CD4-positive, alpha-beta memory T cell (primary cell): ENCODE measurements at regions not wholly inside any gene's neighbourhood (a gene's known extent, or its start where the extent isn't known, plus 50 kb on each side); places are given as distances from the start of the nearest gene placed in this dataset.

Experiments
- CTCF ChIA-PET: fragments of 350-600 bp; sonication (Branson Sonifier 250); formaldehyde crosslinking; loops from one replicate; lab custom pipeline; 2021; ENCODE audit warnings: inconsistent platforms; ENCODE audit not compliant: partially characterized antibody; lab: Charles Lee
- POLR2A ChIA-PET: fragments of 350-600 bp; sonication (Branson Sonifier 250); formaldehyde crosslinking; loops from one replicate; lab custom pipeline; 2021; ENCODE audit not compliant: partially characterized antibody; lab: Charles Lee
- DNase-seq, 5 donors: peaks; one replicate each; pipeline versions ENCODE4 v3.0.0 to v3.0.0-alpha.2; 2020 to 2022; ENCODE audit warnings: mixed read lengths in 1 of 5
- H3K27ac ChIP-seq: one replicate; pipeline ENCODE4 v1.7.0; 2013; ENCODE audit warnings: low read depth, low read length
- H3K27me3 ChIP-seq: 2 replicates; pipeline ENCODE4 v1.7.0; 2013; ENCODE audit warnings: mild to moderate bottlenecking, low read length, moderate library complexity; ENCODE audit not compliant: insufficient read depth
- H3K36me3 ChIP-seq: 2 replicates; pipeline ENCODE4 v1.7.0; 2013; ENCODE audit warnings: mild to moderate bottlenecking, low read length, moderate library complexity; ENCODE audit not compliant: insufficient read depth
- H3K4me1 ChIP-seq: 2 replicates; pipeline ENCODE4 v1.7.0; 2013; ENCODE audit warnings: mild to moderate bottlenecking, low read length, moderate library complexity; ENCODE audit not compliant: insufficient read depth
- H3K4me3 ChIP-seq, 2 donors: one replicate each; pipeline ENCODE4 v1.7.0; 2013; ENCODE audit warnings: low read length in 2 of 2, mild to moderate bottlenecking in 1 of 2
- H3K9me3 ChIP-seq, 2 donors: one replicate each; pipeline ENCODE4 v1.7.0; 2013; ENCODE audit warnings: low read length in 2 of 2, control low read depth in 1 of 2; ENCODE audit not compliant: control insufficient read depth in 1 of 2
- H3K27ac Mint-ChIP-seq, 7 donors: one replicate each; pipeline ENCODE4 v1.8.0; 2020 to 2021; ENCODE audit warnings: mixed read lengths in 7 of 7, mild to moderate bottlenecking in 6 of 7, inconsistent platforms in 3 of 7, moderate library complexity in 3 of 7
- H3K27me3 Mint-ChIP-seq, 2 donors: one replicate each; pipeline ENCODE4 v1.8.0; 2020 to 2021; ENCODE audit warnings: mixed read lengths in 2 of 2
- H3K36me3 Mint-ChIP-seq, 2 donors: one replicate each; pipeline ENCODE4 v1.8.0; 2020 to 2021; ENCODE audit warnings: mixed read lengths in 2 of 2, inconsistent platforms in 1 of 2, mild to moderate bottlenecking in 1 of 2
- H3K4me1 Mint-ChIP-seq, 4 donors: one replicate each; pipeline ENCODE4 v1.8.0; 2020 to 2021; ENCODE audit warnings: mixed read lengths in 4 of 4, mild to moderate bottlenecking in 1 of 4
- H3K4me3 Mint-ChIP-seq, 8 donors: one replicate each; pipeline ENCODE4 v1.8.0; 2020 to 2021; ENCODE audit warnings: mixed read lengths in 8 of 8, mild to moderate bottlenecking in 7 of 8, moderate library complexity in 6 of 8, inconsistent platforms in 3 of 8
- H3K9me3 Mint-ChIP-seq, 8 donors: one replicate each; pipeline ENCODE4 v1.8.0; 2020 to 2021; ENCODE audit warnings: mixed read lengths in 8 of 8, mild to moderate bottlenecking in 5 of 8, inconsistent platforms in 3 of 8, moderate library complexity in 1 of 8
- intact Hi-C: fragments of 100-400 bp; cut with micrococcal nuclease; formaldehyde crosslinking; loops from one replicate; pipeline ENCODE4 v1.15.1; 2023

DNA sequence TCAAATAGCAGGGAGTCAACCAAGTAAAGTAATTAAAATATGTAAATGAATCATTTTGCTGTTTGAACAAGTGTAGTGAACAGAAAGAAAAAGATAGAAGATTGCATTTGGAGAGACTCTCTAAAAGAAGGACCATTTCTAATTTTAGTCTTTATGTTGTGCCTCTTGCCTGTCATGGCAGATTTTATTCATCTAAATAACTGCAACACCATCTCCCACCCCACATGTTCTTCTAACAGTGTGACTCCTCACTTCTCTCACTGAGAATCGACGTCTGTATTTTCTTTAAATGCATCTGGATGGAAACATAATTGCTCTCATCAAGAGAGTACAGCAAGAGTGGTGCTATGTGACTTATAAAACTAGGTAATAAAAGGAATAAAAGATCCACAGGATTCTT, 439.9 kb upstream of the GBE1 start:
- Mint-ChIP-seq H3K36me3 (no peaks in the 10 kb centered on the region), H3K9me3 (peaks cover 0 to 10% (median 4%) of the 10 kb centered on the region in 8 donors), H3K27me3 (no peaks in the 10 kb centered on the region), H3K27ac (no peak overlapping the region), H3K4me1 (no peaks in the 10 kb centered on the region), H3K4me3 (no peak overlapping the region)
- H3K9me3 ChIP-seq, result no peaks in the 10 kb centered on the region
- no peak overlapping the region for H3K27ac ChIP-seq
- no peak overlapping the region for H3K4me3 ChIP-seq
- H3K36me3 ChIP-seq, result no peaks in the 10 kb centered on the region
- no peak for DNase-seq
- ChIA-PET CTCF (no interaction called here), POLR2A (no interaction called here)
- H3K27me3 ChIP-seq, result no peaks in the 10 kb centered on the region
- intact Hi-C loops, result no loop called here
- H3K4me1 ChIP-seq, result no peaks in the 10 kb centered on the region

DNA sequence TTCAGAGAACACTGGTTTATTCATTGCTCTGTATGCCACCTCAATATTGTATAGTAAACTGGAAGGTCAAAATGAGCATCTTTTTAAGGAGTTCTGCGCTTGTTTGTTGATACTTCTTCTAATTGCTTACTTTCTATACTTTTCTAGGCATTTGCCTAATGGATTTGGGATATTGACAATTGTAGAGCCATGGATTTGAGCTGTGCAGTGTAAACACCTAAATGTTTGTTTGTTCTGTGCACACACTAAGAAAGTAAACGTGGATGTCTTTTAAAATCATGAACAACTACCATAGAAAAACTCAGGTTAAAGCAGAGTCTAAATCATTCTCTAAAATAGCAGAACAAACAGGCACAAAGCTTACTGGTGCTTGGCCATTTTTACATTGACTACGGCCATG, 436.6 kb upstream of the GBE1 start:
- ChIA-PET POLR2A (no interaction called here), CTCF (no interaction called here)
- peaks cover 0 to 8% (median 0%) of the 10 kb centered on the region in 8 donors for H3K9me3 Mint-ChIP-seq
- no peak for DNase-seq
- Histone ChIP-seq H3K9me3 (no peaks in the 10 kb centered on the region), H3K27me3 (no peaks in the 10 kb centered on the region), H3K27ac (no peak overlapping the region), H3K36me3 (no peaks in the 10 kb centered on the region), H3K4me1 (no peaks in the 10 kb centered on the region), H3K4me3 (no peak overlapping the region)
- H3K4me3 Mint-ChIP-seq, result no peak overlapping the region
- H3K4me1 Mint-ChIP-seq, result no peaks in the 10 kb centered on the region
- intact Hi-C loops, result no loop called here
- no peaks in the 10 kb centered on the region for H3K27me3 Mint-ChIP-seq
- H3K27ac Mint-ChIP-seq, result peak overlapping the region in 1 of 7 donors; percentile 18
- H3K36me3 Mint-ChIP-seq, result no peaks in the 10 kb centered on the region

DNA sequence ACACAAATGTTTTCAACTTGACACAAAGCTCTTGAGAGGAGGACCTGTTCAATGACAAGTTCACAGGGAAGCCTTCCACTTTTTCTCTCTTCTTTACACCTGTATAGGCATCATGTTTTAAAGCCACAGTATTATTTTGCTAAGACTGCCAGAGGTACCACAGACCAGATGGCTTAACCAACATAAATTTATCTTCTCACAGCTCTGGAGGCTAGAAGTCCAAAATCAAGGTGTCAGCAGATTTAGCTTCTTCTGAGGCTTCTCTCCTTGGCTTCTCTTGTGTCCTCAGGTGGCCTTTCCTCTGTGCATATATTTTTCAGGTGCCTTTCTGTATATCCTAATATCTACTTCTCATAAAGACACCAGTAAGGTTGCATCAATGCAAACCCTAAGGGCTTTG, 435.2 kb upstream of the GBE1 start:
- Mint-ChIP-seq H3K9me3 (peaks cover 0 to 8% (median 0%) of the 10 kb centered on the region in 8 donors), H3K4me1 (no peaks in the 10 kb centered on the region), H3K4me3 (no peak overlapping the region), H3K27me3 (no peaks in the 10 kb centered on the region), H3K36me3 (no peaks in the 10 kb centered on the region), H3K27ac (no peak overlapping the region)
- H3K9me3 ChIP-seq, result no peaks in the 10 kb centered on the region
- POLR2A ChIA-PET, result no interaction called here
- no peak overlapping the region for H3K4me3 ChIP-seq
- H3K36me3 ChIP-seq, result no peaks in the 10 kb centered on the region
- intact Hi-C loops, result no loop called here
- no peaks in the 10 kb centered on the region for H3K4me1 ChIP-seq
- CTCF ChIA-PET, result no interaction called here
- H3K27me3 ChIP-seq, result no peaks in the 10 kb centered on the region
- DNase-seq, result no peak
- H3K27ac ChIP-seq, result no peak overlapping the region

DNA sequence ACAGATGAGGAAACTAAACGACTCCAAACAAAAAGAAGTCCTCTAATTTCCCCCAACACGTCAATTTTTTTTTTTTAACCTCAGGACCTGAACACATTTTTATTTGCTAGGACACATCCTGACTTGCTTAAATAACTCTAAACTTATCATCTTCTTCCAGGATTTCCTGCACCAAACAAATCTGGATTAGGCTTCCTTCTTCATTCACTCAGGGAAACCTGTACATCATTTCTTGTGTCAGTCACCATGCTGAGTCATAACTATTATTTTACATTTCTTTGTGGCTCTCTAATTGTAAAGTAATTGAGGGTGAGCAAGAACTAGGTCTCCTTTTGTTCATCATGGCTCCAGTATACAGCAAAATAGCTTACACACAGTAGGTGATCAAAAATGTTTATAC, 433.4 kb upstream of the GBE1 start:
- CTCF ChIA-PET, result no interaction called here
- no peaks in the 10 kb centered on the region for H3K36me3 Mint-ChIP-seq

DNA sequence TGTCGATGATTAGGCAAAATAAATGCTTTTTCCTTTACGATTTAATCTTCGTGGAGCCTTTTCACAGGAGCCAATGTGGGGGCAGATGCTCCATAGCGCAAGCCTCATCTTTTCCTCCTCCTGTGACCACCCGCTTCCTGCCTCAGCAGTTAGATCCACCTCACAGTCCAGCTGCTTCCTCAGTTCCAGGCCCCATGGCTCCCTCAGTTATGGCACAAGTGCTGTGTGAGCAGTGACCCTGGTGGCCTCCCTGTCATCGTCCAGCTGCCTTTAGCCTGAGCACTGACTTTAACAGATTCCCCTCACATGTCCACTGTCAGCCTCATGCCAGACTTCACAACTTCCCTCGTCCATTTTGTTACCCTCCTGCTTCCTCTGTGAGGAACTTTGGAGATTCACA, 424.6 kb upstream of the GBE1 start:
- Mint-ChIP-seq H3K4me1 (no peaks in the 10 kb centered on the region), H3K36me3 (no peaks in the 10 kb centered on the region), H3K4me3 (no peak overlapping the region), H3K9me3 (peaks cover 0 to 3% (median 0%) of the 10 kb centered on the region in 8 donors), H3K27ac (no peak overlapping the region), H3K27me3 (no peaks in the 10 kb centered on the region)
- DNase-seq, result no peak
- intact Hi-C loops, result no loop called here
- Histone ChIP-seq H3K27me3 (no peaks in the 10 kb centered on the region), H3K36me3 (no peaks in the 10 kb centered on the region), H3K9me3 (no peaks in the 10 kb centered on the region), H3K4me1 (no peaks in the 10 kb centered on the region), H3K27ac (no peak overlapping the region), H3K4me3 (no peak overlapping the region)
- CTCF ChIA-PET, result no interaction called here
- POLR2A ChIA-PET, result no interaction called here

More for the DNA sequence above, 433.4 kb upstream of the GBE1 start:
- Histone ChIP-seq H3K9me3 (no peaks in the 10 kb centered on the region), H3K27ac (no peak overlapping the region), H3K4me3 (no peak overlapping the region), H3K4me1 (no peaks in the 10 kb centered on the region), H3K36me3 (no peaks in the 10 kb centered on the region), H3K27me3 (no peaks in the 10 kb centered on the region)
- H3K27me3 Mint-ChIP-seq, result no peaks in the 10 kb centered on the region
- intact Hi-C loops, result no loop called here
- no peak overlapping the region for H3K27ac Mint-ChIP-seq
- H3K9me3 Mint-ChIP-seq, result peaks cover 0 to 8% (median 0%) of the 10 kb centered on the region in 8 donors
- H3K4me1 Mint-ChIP-seq, result no peaks in the 10 kb centered on the region
- no peak for DNase-seq
- POLR2A ChIA-PET, result no interaction called here
- no peak overlapping the region for H3K4me3 Mint-ChIP-seq

DNA sequence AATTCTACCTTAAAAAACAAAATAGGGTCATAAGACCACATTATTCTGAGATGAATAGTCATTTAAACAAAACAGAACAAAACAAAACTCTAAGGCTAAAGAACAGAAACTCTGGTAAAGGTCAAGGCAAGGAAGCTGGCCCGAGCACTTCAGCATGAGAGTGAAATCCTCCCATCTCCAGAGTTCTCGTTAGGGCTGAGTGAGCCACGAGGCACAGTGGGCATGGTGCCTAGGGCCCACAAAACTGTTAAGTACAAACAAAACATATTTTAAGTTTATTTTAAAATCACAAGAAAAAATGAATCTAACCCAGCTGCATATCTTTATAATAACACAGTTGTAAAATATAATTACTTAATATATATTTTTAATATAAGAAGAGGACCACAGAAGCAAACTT, 417.8 kb upstream of the GBE1 start:
- Histone ChIP-seq H3K4me1 (no peaks in the 10 kb centered on the region), H3K27ac (no peak overlapping the region), H3K4me3 (no peak overlapping the region), H3K36me3 (no peaks in the 10 kb centered on the region), H3K27me3 (no peaks in the 10 kb centered on the region), H3K9me3 (no peaks in the 10 kb centered on the region)
- intact Hi-C loops, result no loop called here
- CTCF ChIA-PET, result no interaction called here
- Mint-ChIP-seq H3K4me3 (no peak overlapping the region), H3K27me3 (no peaks in the 10 kb centered on the region), H3K27ac (no peak overlapping the region), H3K36me3 (no peaks in the 10 kb centered on the region), H3K9me3 (peaks cover 0 to 2% (median 0%) of the 10 kb centered on the region in 8 donors), H3K4me1 (no peaks in the 10 kb centered on the region)
- no peak for DNase-seq
- POLR2A ChIA-PET, result no interaction called here

DNA sequence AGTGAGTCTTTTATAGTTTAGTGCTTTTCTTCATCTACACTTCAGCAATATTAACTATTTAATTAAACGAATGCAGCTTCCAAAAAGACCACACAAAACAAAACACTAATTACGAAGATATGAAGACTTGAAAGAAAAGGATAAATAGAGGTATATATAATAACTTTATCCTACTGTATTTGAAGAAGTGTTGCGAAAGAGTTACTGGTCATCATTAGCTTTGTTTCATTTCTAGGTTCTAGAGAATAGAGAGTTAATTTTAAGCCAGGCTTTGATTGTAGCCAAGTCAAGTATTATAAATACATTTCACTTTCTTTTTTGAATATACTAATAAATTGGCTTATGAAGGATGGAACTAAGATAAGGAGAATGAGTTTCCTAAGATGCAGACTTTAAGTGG, 416.8 kb upstream of the GBE1 start:
- H3K4me1 ChIP-seq, result no peaks in the 10 kb centered on the region
- no peaks in the 10 kb centered on the region for H3K27me3 ChIP-seq
- Mint-ChIP-seq H3K27ac (no peak overlapping the region), H3K9me3 (peaks cover 0 to 3% (median 0%) of the 10 kb centered on the region in 8 donors), H3K36me3 (no peaks in the 10 kb centered on the region), H3K27me3 (no peaks in the 10 kb centered on the region), H3K4me1 (no peaks in the 10 kb centered on the region), H3K4me3 (no peak overlapping the region)
- H3K9me3 ChIP-seq, result no peaks in the 10 kb centered on the region
- no peaks in the 10 kb centered on the region for H3K36me3 ChIP-seq
- DNase-seq, result no peak
- intact Hi-C loops, result no loop called here
- H3K27ac ChIP-seq, result no peak overlapping the region
- POLR2A ChIA-PET, result no interaction called here
- CTCF ChIA-PET, result no interaction called here
- H3K4me3 ChIP-seq, result no peak overlapping the region

DNA sequence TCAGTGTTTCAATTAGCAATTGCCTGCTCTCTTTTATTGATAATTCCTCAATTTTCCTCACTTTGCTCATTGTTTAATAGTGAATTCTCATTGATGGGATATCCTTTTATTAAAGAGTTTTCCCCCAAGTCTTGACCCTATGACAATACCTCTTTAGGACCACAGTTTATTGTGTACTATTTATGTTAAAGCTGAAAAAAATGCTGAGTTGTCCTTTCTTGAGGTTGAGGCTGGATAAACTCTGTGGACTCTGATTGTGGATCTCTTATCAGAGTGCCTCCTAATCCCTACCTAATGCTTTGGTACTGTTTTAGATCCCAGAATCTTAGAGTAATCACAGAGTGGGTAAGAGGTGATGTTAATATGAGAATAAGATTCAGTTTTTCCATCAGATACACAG, 416.3 kb upstream of the GBE1 start:
- Histone ChIP-seq H3K4me3 (no peak overlapping the region), H3K27ac (no peak overlapping the region), H3K9me3 (no peaks in the 10 kb centered on the region), H3K27me3 (no peaks in the 10 kb centered on the region), H3K4me1 (no peaks in the 10 kb centered on the region), H3K36me3 (no peaks in the 10 kb centered on the region)
- intact Hi-C loops, result no loop called here
- no peaks in the 10 kb centered on the region for H3K4me1 Mint-ChIP-seq
- H3K36me3 Mint-ChIP-seq, result no peaks in the 10 kb centered on the region
- peaks cover 0 to 3% (median 0%) of the 10 kb centered on the region in 8 donors for H3K9me3 Mint-ChIP-seq
- H3K27me3 Mint-ChIP-seq, result no peaks in the 10 kb centered on the region
- no peak overlapping the region for H3K4me3 Mint-ChIP-seq
- ChIA-PET POLR2A (no interaction called here), CTCF (no interaction called here)
- no peak for DNase-seq
- no peak overlapping the region for H3K27ac Mint-ChIP-seq
